SK-MEL-5 (cell line): ENCODE measurements at regions not wholly inside any gene's neighbourhood (a gene's known extent, or its start where the extent isn't known, plus 50 kb on each side); places are given as distances from the start of the nearest gene placed in this dataset.
A peak's percentile ranks its signal among the peaks of the same experiment; 100 is the strongest.

Experiments used
- DNase-seq: peaks from one replicate; pipeline ENCODE4 v3.0.0-alpha.2; 2016; ENCODE audit warnings: low read depth, low spot score
- in situ Hi-C: cut with HindIII; loops from 2 replicates; pipeline ENCODE4 v1.10.0; 2016; ENCODE audit warnings: low sequenced_read_pairs, high pct_unique_total_duplicates, low pct_unique_long_range_greater_than_20kb

GRCh38 chr6:140968062-140968461, 1164.7 kb upstream of the GJE1 start:
- in situ Hi-C loops: no loop called here
- no peak for DNase-seq

GRCh38 chr6:140966676-140967075, 1166.0 kb upstream of the GJE1 start:
- DNase-seq: no peak
- in situ Hi-C loops: no loop called here

- DNase-seq: no peak
- in situ Hi-C loops: no loop called here
Observed at GRCh38 chr6:140960566-140960965, 1172.2 kb upstream of the GJE1 start.

- DNase-seq: no peak
Observed at GRCh38 chr6:140957386-140957785, 1175.3 kb upstream of the GJE1 start.

GRCh38 chr6:140956571-140957369, 1176.0 kb upstream of the GJE1 start:
- no peak for DNase-seq
- in situ Hi-C loops: no loop called here

More at GRCh38 chr6:140957386-140957785, 1175.3 kb upstream of the GJE1 start:
- in situ Hi-C loops: no loop called here

- in situ Hi-C loops: no loop called here
- no peak for DNase-seq
Observed at GRCh38 chr6:140940251-140940925, 1192.3 kb upstream of the GJE1 start.

- no peak for DNase-seq
- in situ Hi-C loops: no loop called here
Observed at GRCh38 chr6:140932909-140933308, 1199.8 kb upstream of the GJE1 start.

- in situ Hi-C loops: no loop called here
- DNase-seq: no peak
Observed at GRCh38 chr6:140931581-140931980, 1201.1 kb upstream of the GJE1 start.

- no peak for DNase-seq
- in situ Hi-C loops: no loop called here
Observed at GRCh38 chr6:140929121-140929520, 1203.6 kb upstream of the GJE1 start.

- in situ Hi-C loops: no loop called here
- DNase-seq: no peak
Observed at GRCh38 chr6:140923048-140923447, 1209.7 kb upstream of the GJE1 start.

GRCh38 chr6:140921366-140922226, 1211.1 kb upstream of the GJE1 start:
- peak; percentile 67 for DNase-seq
- in situ Hi-C loops: no loop called here

- in situ Hi-C loops: no loop called here
- DNase-seq: no peak
Observed at GRCh38 chr6:140917911-140918310, 1214.8 kb upstream of the GJE1 start.

GRCh38 chr6:140915551-140915950, 1217.2 kb upstream of the GJE1 start:
- no peak for DNase-seq
- in situ Hi-C loops: no loop called here

GRCh38 chr6:140915103-140915502, 1217.6 kb upstream of the GJE1 start:
- in situ Hi-C loops: no loop called here
- DNase-seq: no peak

GRCh38 chr6:140912686-140913085, 1220.0 kb upstream of the GJE1 start:
- in situ Hi-C loops: no loop called here
- DNase-seq: no peak

- no peak for DNase-seq
- in situ Hi-C loops: no loop called here
Observed at GRCh38 chr6:140909625-140910024, 1223.1 kb upstream of the GJE1 start.

- no peak for DNase-seq
Observed at GRCh38 chr6:140909156-140909555, 1223.6 kb upstream of the GJE1 start.

GRCh38 chr6:140908505-140908904, 1224.2 kb upstream of the GJE1 start:
- in situ Hi-C loops: no loop called here
- no peak for DNase-seq

More at GRCh38 chr6:140909156-140909555, 1223.6 kb upstream of the GJE1 start:
- in situ Hi-C loops: no loop called here
